GM19452 (cell line): ENCODE measurements at regions not wholly inside any gene's neighbourhood (a gene's known extent, or its start where the extent isn't known, plus 50 kb on each side); places are given as distances from the start of the nearest gene placed in this dataset.
"Not testable (repeated sequence)": the region's sequence is repeated elsewhere in the genome, so short reads cannot be mapped to it uniquely, and the experiment has no call there.

Experiments used
- ATAC-seq: cut with Tn5 transposase; IDR thresholded peaks from one replicate; pipeline ENCODE4 v1.9.1; 2021; ENCODE audit not compliant: unreplicated experiment

- ATAC-seq: no peak
Observed at GRCh38 chr14:56351861-56352260, 227.7 kb upstream of the TMEM260 start.

DNA sequence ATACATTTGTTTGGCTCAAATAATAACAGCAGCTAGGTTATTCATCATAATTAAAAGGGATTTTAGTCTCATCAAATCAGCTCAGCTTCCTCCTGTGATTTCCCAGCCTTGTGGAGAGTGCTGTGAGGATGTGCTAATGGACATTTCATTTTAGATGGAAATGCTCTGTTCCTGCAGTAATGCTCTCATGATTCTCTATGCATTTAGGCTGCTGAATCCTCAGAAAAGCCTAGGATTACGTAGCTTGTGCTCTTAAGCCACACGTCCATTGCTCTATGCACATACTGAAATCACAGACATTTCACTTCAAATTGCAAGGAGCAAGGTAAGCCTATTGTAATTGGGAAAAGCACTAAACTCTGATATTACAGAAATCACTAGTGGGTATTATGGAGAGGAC, 226.6 kb upstream of the TMEM260 start:
- ATAC-seq: no peak

DNA sequence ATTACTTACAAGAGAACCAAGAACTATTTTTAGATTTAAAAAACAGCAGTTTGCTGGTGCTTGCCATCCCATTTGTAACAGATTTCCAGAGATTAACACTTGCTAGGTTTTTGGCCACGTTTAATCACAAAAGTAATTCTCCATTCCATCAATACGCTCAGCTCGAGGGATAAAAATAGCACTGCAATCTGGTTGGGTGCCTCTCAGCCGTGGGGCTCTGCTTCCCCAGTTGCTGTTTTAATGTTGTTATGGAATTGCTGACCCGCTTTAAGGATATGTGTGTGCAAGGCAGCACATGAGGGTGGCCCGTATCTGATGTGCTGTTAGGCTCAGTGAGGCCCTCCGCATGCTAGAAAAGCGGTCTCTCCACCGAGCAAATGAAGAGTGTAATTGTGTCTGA, 222.2 kb upstream of the TMEM260 start:
- ATAC-seq: no peak

DNA sequence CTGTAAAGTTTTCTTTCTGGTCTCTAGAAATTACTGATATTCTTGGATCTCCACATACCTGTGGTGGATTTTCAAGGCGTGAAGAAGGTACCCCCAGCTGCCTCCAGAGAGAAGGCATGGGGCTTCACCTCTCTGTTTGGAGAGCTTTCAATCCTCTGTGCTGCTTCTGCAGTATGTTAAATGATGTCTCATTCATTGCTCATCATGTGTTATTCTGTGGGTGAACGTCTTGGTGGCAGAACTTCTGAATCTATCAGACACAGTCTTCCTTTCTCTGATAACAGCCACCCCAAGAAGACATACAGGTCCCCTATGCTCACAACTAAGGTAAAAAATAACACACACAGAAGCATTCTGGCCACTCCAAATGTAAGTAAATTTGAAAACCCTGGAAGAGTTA, 221.3 kb upstream of the TMEM260 start:
- no peak for ATAC-seq

- no peak for ATAC-seq
Observed at GRCh38 chr14:56358851-56359614, 220.6 kb upstream of the TMEM260 start.

DNA sequence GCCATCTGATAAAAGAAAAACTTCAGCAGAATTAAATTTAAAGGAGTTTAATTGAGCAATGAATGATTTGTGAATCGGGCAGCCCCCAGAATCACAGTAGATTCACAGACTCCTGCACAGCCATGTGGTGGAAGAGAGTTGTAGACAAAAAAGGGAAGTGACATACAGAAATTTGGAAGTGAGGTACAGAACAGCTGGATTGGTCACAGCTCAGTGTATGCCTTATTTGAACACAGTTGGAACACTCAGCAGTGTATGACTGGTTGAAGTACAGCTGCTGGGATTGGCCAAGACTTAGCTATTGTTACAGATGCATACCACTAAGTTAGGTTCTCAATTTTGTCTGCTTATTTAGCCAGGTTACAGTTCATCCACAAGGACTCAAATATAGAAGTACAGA, 213.9 kb upstream of the TMEM260 start:
- not testable (repeated sequence) for ATAC-seq

DNA sequence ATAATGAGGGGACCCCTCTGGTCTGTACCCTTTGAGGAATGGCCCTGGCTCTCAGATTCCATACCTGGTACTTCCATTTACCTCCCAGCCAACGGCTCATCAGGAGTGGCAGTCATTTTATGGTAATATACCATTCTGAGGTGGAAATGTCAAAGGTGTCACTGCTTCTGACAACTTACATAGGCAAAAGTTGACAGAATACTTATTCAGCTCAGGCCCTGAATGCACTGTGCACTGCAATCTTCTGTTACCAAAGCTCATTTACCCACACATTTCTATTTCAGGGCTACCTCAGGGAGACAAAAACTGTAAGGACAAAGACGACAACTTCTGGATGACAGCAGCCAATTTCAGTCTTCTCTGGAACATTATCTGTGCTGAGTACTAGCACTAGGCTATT, 212.2 kb upstream of the TMEM260 start:
- no peak for ATAC-seq

DNA sequence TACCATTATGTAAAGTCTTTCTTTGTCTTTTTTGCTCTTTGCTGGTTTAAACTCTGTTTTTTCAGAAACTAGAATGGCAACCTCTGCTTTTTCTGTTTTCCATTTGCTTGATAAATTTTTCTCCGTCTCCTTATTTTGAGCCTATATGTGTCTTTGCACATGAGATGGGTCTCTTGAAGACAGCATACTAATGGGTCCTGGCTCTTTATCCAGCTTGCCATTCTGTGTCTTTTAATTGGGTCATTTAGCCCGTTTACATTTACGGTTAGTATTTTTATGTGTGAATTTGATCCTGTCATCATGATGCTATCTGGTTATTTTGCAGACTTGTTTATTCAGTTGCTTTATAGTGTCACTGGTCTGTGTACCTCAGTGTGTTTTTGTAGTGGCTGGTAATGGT, 207.9 kb upstream of the TMEM260 start:
- ATAC-seq: no peak

GRCh38 chr14:56374421-56374820, 205.2 kb upstream of the TMEM260 start:
- ATAC-seq: no peak

DNA sequence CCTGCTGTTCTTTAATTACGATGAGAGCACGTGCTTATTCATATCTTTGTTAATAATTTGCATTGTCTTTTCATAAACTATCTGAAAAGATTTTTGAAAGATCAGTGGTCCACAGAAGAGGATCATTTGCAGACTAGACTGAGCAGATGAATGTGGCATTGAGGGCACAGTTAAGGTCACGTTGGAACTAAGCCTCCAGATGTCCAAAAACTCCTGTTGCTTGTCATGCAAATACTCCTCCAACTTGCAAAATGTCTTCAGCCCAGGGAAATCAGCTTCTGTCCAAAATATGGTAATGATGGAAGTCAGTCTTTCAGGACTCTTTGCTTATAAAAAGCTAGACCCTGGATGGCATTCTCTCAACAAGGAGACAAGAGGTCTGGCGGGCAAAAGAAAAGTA, 201.6 kb upstream of the TMEM260 start:
- ATAC-seq: no peak

GRCh38 chr14:56378475-56378877, 201.1 kb upstream of the TMEM260 start:
- no peak for ATAC-seq

- ATAC-seq: no peak
Observed at GRCh38 chr14:56379956-56380355, 199.6 kb upstream of the TMEM260 start.

DNA sequence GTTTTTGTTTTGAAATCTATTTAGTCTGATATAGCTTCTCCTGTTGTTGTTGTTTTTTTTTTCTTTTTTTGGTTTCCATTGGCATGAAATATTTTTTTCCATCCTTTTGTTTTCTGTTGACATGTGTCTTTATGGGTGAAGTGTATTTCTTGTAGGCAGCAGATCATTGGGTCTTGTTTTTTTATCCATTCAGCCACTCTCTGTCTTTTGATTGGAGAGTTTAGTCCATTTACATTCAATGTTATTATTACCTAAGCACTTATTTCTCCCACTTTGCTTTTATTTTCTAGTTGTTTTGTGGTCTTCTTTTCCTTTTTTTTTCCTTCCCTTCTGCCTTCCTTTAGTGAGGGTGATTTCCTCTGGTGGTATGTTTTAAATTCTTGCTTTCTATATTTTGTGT, 193.6 kb upstream of the TMEM260 start:
- ATAC-seq: no peak

DNA sequence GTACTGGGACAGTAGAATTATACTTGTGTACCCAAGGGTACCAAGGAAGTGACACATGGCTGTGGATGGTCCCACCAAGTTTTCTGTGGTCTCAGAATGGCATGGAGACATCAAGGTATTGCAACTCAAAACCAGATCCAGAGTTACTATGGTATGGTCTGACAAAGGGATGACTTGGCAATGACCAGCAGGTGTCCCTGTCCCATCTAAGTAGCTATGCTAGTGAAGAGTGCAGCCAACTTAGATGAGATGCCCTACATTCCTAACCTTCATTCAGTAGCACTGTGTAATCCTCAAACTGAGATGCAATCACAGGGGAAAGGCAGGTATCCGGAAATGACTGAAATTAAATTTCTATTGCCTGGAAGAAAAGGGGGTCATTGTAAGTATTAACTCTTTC, 188.7 kb upstream of the TMEM260 start:
- no peak for ATAC-seq

- no peak for ATAC-seq
Observed at GRCh38 chr14:56394826-56395530, 184.6 kb upstream of the TMEM260 start.

DNA sequence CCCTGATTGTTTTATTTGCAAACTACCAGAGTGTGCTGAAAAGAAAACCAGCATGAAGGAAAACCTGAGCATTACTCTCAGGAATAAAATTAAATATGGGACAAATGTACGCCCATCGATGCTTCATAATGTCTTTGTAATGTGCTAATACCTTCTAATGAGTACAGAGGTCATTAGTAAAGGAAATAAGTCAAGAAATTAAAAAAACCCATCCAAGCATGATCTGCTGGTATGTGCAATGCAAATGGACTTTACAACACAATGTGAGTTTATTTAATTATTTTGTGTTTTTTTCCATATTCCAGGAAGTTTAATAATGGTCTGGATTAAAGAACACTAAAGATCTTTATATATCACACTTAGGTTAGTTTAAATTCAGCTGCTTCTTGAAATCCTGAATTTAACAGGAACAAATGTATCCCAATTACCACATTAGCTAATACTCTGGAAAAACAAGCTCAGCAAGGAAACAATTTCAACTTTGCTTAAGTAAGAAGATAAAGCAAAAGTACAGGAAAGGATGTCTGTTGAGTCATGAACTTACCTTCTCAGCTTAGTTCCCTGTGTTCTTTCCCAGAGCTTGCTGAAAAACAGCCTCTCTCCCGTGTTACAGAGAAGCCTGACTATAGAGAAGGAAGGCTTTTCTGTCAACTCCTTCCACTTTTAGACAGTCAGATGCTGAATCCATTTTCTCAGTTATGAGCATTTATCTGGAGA, 179.3 kb upstream of the TMEM260 start:
- no peak for ATAC-seq

DNA sequence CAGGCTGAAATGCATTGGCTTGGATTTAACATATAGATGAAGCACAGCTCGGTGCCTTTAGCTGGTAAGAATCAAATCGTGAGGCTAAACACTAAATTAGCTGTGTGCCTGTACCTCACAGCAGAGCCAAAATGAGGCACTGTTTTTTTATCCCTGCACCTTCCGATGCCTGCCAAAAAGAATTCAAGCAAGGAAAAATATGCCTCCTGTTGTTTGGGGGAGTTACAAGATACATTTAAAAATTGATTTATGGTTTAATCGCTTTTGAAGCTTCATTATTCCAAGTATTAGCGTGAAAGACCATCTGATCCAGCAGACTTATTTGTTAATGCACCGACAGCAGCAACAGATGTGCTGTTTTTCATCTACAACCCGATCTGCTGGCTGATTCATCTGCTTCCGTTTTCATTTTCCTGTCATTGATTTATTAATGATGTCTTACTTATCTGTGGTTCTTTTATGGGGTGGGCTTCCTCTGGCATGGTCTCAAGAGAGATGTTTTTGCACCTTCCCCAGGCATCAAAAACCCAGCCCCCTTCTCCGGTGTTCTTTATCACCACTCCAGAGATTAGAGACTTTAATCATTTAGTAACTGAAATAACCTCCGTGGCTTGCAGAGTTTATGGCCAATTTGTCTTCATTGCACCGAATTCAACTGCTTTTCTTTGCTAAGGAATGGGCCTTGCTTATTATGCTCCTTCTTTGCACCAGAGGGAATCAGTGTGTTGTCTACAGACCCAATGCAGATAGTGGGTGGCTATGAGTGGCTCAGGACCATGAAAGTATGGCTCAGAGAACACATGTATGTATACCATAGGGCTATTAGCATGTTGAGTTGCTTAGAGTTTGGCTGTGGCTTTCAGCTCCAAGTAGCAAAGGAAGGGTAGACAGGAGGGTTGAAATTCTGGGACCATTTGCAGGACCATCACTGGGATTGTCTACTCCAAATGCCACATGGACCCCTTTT, 166.8 kb upstream of the TMEM260 start:
- no peak for ATAC-seq

DNA sequence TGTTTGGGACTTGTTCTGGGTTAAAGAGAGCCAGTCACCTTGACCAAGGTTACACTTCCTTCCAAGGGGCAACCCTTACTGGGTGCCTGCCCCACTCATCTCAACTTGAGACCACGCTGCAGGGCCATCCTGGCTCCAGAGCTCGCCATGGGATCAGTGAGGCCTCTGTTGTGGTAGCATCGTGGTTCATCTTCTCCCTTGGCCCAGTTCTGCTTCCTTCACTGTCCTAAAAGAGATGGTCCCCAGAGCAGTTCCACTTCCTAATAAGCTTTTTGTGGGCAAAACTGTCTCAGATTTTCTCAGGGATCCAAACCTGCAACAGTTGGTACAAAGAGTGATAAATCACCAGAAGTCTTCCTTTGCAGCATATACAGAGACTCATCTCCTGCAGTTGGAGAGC, 165.9 kb upstream of the TMEM260 start:
- ATAC-seq: no peak

GRCh38 chr14:56414236-56414635, 165.4 kb upstream of the TMEM260 start:
- no peak for ATAC-seq

- no peak for ATAC-seq
Observed at GRCh38 chr14:56416213-56416612, 163.4 kb upstream of the TMEM260 start.

- no peak for ATAC-seq
Observed at GRCh38 chr14:56417173-56417572, 162.4 kb upstream of the TMEM260 start.
